Body of pancreas (tissue), 4 donors: ENCODE measurements at regions not wholly inside any gene's neighbourhood (a gene's known extent, or its start where the extent isn't known, plus 50 kb on each side); places are given as distances from the start of the nearest gene placed in this dataset.

ENCODE experiments used
- ATAC-seq: fragments of 150-250 bp; one replicate; pipeline ENCODE4 v1.9.1; 2016
- DNase-seq, 4 donors: peaks; one replicate each; pipeline ENCODE4 v3.0.0-alpha.2; 2019
- H3K27ac ChIP-seq, 4 donors: fragments of 200-600 bp; sonication (generic); 1 replicate in 3 of 4; 2 replicates in 1 of 4; pipeline versions ENCODE4 v1.5.1 to v1.6.1; 2016 to 2019; ENCODE audit warnings: mild to moderate bottlenecking in 1 of 4, mixed read lengths in 1 of 4, moderate library complexity in 1 of 4
- H3K27me3 ChIP-seq, 2 donors: fragments of 200-600 bp; sonication (generic); one replicate each; pipeline ENCODE4 v1.6.0; 2016; ENCODE audit warnings: mild to moderate bottlenecking in 1 of 2
- H3K36me3 ChIP-seq, 2 donors: fragments of 200-600 bp; sonication (generic); replicated peaks in 1 of 2; 2 replicates each; pipeline ENCODE4 v1.5.1; 2016; ENCODE audit warnings: low read depth in 2 of 2; ENCODE audit not compliant: insufficient read depth in 1 of 2
- H3K4me1 ChIP-seq: fragments of 200-600 bp; sonication (generic); one replicate; pipeline ENCODE4 v1.6.0; 2016
- H3K4me3 ChIP-seq, 2 donors: fragments of 200-600 bp; sonication (generic); 1 replicate in 1 of 2; 2 replicates in 1 of 2; pipeline ENCODE4 v1.5.1; 2016 to 2019
- H3K9me3 ChIP-seq, 3 donors: fragments of 200-600 bp; sonication (generic); 1 replicate in 2 of 3; 2 replicates in 1 of 3; pipeline ENCODE4 v1.5.1; 2016
- POLR2A ChIP-seq, 3 donors: fragments of 450-650 bp; IDR thresholded peaks; one replicate each; pipeline ENCODE4 v1.6.1; 2016; ENCODE audit warnings: antibody characterized with exemption in 3 of 3, mild to moderate bottlenecking in 2 of 3
- WGBS, 2 donors: methylation state at CpG; one replicate each; pipeline ENCODE4 v1.1.5; 2017; 5-methylcytosine and 5-hydroxymethylcytosine counted together
- intact Hi-C: fragments of 100-400 bp; cut with DNase I; formaldehyde crosslinking; loops from one replicate; pipeline ENCODE4 v1.15.1; 2023
- TF ChIP-seq, protein P1 (sequence below), 7 experiments: fragments of 450-650 bp in 4 of 7; fragments of 200-600 bp in 3 of 7; sonication (generic) in 3 of 7; IDR thresholded peaks; one replicate each; pipeline ENCODE4 v1.5.1; 2016 to 2019; ENCODE audit warnings: antibody characterized with exemption in 7 of 7

DNA sequence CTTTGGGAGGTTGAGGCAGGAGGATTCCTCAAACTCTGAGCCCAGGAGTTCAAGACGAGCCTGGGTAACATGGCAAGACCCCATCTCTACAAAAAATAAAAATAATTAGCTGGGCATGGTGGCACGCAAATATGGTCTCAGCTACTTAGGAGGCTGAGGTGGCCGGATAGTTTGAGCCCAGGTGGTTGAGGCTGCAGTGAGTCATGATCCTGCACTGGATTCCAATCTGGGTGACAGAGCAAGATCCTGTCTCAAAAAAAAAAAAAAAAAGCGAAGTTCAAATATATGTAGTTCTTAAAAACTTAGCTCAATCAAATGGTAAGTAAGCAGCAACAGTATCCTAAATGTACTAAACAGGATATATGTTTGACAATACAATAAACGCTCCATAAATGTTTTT is 85.5 kb upstream of the SSTR1 start:
- Histone ChIP-seq H3K36me3 (no peaks in the 10 kb centered on the region), H3K27me3 (no peaks in the 10 kb centered on the region), H3K4me1 (peaks cover 13% of the 10 kb centered on the region), H3K27ac (no peak overlapping the region), H3K4me3 (no peak overlapping the region), H3K9me3 (no peaks in the 10 kb centered on the region)
- TF ChIP-seq, protein P1, sequence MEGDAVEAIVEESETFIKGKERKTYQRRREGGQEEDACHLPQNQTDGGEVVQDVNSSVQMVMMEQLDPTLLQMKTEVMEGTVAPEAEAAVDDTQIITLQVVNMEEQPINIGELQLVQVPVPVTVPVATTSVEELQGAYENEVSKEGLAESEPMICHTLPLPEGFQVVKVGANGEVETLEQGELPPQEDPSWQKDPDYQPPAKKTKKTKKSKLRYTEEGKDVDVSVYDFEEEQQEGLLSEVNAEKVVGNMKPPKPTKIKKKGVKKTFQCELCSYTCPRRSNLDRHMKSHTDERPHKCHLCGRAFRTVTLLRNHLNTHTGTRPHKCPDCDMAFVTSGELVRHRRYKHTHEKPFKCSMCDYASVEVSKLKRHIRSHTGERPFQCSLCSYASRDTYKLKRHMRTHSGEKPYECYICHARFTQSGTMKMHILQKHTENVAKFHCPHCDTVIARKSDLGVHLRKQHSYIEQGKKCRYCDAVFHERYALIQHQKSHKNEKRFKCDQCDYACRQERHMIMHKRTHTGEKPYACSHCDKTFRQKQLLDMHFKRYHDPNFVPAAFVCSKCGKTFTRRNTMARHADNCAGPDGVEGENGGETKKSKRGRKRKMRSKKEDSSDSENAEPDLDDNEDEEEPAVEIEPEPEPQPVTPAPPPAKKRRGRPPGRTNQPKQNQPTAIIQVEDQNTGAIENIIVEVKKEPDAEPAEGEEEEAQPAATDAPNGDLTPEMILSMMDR (IDR thresholded peaks at IDR 0.05): no peak
- no peak for TF ChIP-seq POLR2A (IDR thresholded peaks at IDR 0.05)
- DNase-seq (no peak), ATAC-seq (no peak)
- intact Hi-C loops: no loop called here
- WGBS, 2 donors: 81 to 82% methylated on average over 5 of the region's 5 CpGs

DNA sequence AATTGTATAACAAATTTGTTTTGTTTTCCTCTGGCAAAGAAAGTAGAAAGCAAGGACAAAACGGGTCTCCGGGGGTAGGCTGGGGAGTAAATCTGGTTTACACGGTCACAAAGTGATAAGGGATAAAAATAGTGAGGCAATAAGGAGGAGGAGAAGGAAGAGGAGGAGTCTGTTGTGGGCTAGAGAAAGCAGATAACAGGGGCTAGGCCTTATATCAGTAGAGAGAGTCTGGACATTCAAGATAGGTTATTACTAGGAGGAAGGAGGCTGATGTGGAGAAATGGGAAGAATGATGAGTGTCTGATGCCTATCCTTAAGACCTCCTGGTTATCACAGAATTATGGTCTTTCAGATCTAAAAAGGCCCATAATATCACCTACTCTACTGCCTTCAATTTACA is 83.2 kb upstream of the SSTR1 start:
- Histone ChIP-seq H3K36me3 (no peaks in the 10 kb centered on the region), H3K4me1 (peaks cover 13% of the 10 kb centered on the region), H3K27me3 (no peaks in the 10 kb centered on the region), H3K9me3 (no peaks in the 10 kb centered on the region), H3K27ac (no peak overlapping the region), H3K4me3 (no peak overlapping the region)
- no peak for ATAC-seq
- TF ChIP-seq, protein P1 (IDR thresholded peaks at IDR 0.05): no peak
- no peak for TF ChIP-seq POLR2A (IDR thresholded peaks at IDR 0.05)
- no peak for DNase-seq
- intact Hi-C loops: no loop called here
- WGBS, 2 donors: 28 to 29% methylated on average over 3 of the region's 3 CpGs

DNA sequence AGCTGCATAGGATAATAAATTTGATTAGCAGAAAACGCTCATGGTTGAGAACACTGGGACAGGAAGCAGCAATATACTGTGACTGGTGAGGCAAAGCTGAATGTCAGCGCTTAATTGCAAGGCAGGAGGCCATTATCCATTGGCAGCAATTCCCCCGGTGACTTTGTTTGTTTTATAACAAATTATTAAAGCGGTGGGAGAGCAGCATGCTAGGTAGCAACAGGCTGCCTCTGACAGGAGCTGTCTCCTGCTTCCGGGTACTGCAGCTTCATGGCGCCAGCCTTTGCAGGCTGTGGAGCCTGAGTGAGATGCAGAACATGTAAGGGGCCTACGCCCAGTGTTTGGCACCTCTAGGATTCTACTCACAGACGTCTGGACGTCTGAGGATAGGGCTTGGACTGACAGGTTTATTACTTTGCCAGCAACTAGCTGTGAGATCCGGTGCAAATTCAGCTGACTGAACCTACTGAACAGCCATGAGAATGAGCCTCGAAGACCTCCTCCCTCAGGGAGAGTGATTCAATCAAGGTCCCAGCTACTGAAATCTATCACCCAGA is 82.1 kb upstream of the SSTR1 start:
- Histone ChIP-seq H3K4me3 (no peak overlapping the region), H3K27ac (no peak overlapping the region), H3K27me3 (no peaks in the 10 kb centered on the region), H3K9me3 (no peaks in the 10 kb centered on the region), H3K36me3 (no peaks in the 10 kb centered on the region), H3K4me1 (peaks cover 13% of the 10 kb centered on the region)
- ATAC-seq: peak; percentile 79
- peak in 3 of 4 donors; percentile 24 to 42 (median 39) for DNase-seq
- TF ChIP-seq, protein P1 (IDR thresholded peaks at IDR 0.05): no peak
- TF ChIP-seq POLR2A (IDR thresholded peaks at IDR 0.05): no peak
- intact Hi-C loops: no loop called here
- WGBS, 2 donors: 23 to 25% methylated on average over 9 to 11 of the region's 11 CpGs

DNA sequence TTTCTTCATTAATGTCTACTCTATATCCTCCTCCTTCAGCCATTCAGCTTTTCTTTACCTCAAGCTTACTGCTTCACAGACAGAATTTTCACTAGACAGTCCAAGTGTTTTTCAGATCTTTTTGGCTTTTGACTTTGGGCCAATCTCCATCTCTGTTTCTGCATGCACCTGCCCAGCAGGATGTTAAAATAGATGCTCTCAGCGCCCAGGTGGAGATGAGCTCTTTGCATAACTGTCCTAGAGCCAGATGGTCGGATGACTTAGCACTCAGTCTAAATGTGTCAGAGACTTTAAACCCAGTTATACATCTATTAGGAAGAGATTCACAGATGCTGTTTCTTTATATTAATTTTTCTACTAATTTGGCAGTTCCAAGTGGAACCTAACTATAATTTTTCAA is 80.3 kb upstream of the SSTR1 start:
- intact Hi-C loops: no loop called here
- Histone ChIP-seq H3K4me3 (no peak overlapping the region), H3K9me3 (no peaks in the 10 kb centered on the region), H3K27me3 (no peaks in the 10 kb centered on the region), H3K4me1 (peaks cover 13% of the 10 kb centered on the region), H3K27ac (no peak overlapping the region), H3K36me3 (no peaks in the 10 kb centered on the region)
- TF ChIP-seq POLR2A (IDR thresholded peaks at IDR 0.05): no peak
- TF ChIP-seq, protein P1 (IDR thresholded peaks at IDR 0.05): no peak
- DNase-seq (no peak), ATAC-seq (no peak)
- WGBS, 2 donors: 76 to 80% methylated on average over 2 of the region's 2 CpGs

DNA sequence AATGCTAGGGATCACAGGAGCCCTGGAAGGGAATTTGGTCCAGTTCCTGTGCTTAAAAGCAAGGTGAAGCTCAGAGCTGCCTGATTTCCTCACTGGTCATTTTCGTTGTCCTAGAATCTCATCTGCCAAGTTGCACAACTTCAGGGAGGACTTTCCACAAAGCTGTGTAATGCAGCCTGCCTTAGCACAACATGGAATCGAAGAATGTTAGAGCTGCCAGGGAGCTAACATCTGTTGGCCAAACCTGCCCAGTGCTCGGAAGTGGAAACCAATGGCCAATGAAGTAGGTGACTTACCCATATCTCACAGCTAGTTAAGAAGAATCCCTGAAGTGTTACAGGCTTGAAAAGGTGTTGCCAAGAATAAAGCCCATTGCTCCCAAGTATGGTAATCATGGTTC is 79.9 kb upstream of the SSTR1 start:
- no peak overlapping the region for H3K4me3 ChIP-seq
- 63 to 79% methylated on average over 3 of the region's 3 CpGs for WGBS, 2 donors
- H3K36me3 ChIP-seq: no peaks in the 10 kb centered on the region
- no peak for TF ChIP-seq POLR2A (IDR thresholded peaks at IDR 0.05)
- TF ChIP-seq, protein P1 (IDR thresholded peaks at IDR 0.05): no peak
- intact Hi-C loops: no loop called here
- H3K4me1 ChIP-seq: peaks cover 13% of the 10 kb centered on the region
- no peaks in the 10 kb centered on the region for H3K9me3 ChIP-seq
- no peak for ATAC-seq
- no peaks in the 10 kb centered on the region for H3K27me3 ChIP-seq
- DNase-seq: no peak
- no peak overlapping the region for H3K27ac ChIP-seq
